ENCODE measurements at regions not wholly inside any gene's neighbourhood (a gene's known extent, or its start where the extent isn't known, plus 50 kb on each side); places are given as distances from the start of the nearest gene placed in this dataset.

GRCh38 chr5:35335752-35336151 is 105.5 kb upstream of the PRLR start:
- ChIA-PET CTCF (no interaction called here), POLR2A (no interaction called here)
- no peak overlapping the region for H3K4me3 Mint-ChIP-seq
- H3K4me3 ChIP-seq (ENCODE audit: low read length), result no peak overlapping the region
- intact Hi-C loops (cut with micrococcal nuclease), result no loop called here
- no peak overlapping the region for H3K27ac ChIP-seq (ENCODE audit: low read depth, low read length)
- no peaks in the 10 kb centered on the region for H3K9me3 ChIP-seq (ENCODE audit: control insufficient read depth in 2 of 3, low read length in 3 of 3)
- no peaks in the 10 kb centered on the region for H3K4me1 Mint-ChIP-seq
- peaks cover 0 to 7% (median 1%) of the 10 kb centered on the region in 11 donors for H3K9me3 Mint-ChIP-seq
- no peaks in the 10 kb centered on the region for H3K36me3 Mint-ChIP-seq
- no peaks in the 10 kb centered on the region for H3K4me1 ChIP-seq (ENCODE audit: control insufficient read depth in 2 of 2, insufficient read depth in 2 of 2, low read length in 2 of 2)
- no peak overlapping the region for H3K27ac Mint-ChIP-seq
- H3K27me3 Mint-ChIP-seq, result peaks cover 0 to 8% (median 5%) of the 10 kb centered on the region in 5 donors
- H3K27me3 ChIP-seq (ENCODE audit: control insufficient read depth in 2 of 2, insufficient read depth in 2 of 2, low read length in 2 of 2), result no peaks in the 10 kb centered on the region
- ATAC-seq, result no peak
- no peaks in the 10 kb centered on the region for H3K36me3 ChIP-seq (ENCODE audit: control insufficient read depth in 2 of 3, insufficient read depth in 3 of 3, low read length in 3 of 3)
- DNase-seq, result no peak

GRCh38 chr5:35333366-35333765 is 103.1 kb upstream of the PRLR start:
- no peaks in the 10 kb centered on the region for H3K9me3 ChIP-seq (ENCODE audit: control insufficient read depth in 2 of 3, low read length in 3 of 3)
- H3K27ac Mint-ChIP-seq, result no peak overlapping the region
- no peak overlapping the region for H3K4me3 Mint-ChIP-seq
- no peak for DNase-seq
- ATAC-seq, result no peak
- no peaks in the 10 kb centered on the region for H3K4me1 Mint-ChIP-seq
- intact Hi-C loops (cut with micrococcal nuclease), result no loop called here
- CTCF ChIA-PET, result no interaction called here
- H3K36me3 ChIP-seq (ENCODE audit: control insufficient read depth in 2 of 3, insufficient read depth in 3 of 3, low read length in 3 of 3), result no peaks in the 10 kb centered on the region
- H3K27ac ChIP-seq (ENCODE audit: low read depth, low read length), result no peak overlapping the region
- POLR2A ChIA-PET, result no interaction called here
- no peaks in the 10 kb centered on the region for H3K27me3 ChIP-seq (ENCODE audit: control insufficient read depth in 2 of 2, insufficient read depth in 2 of 2, low read length in 2 of 2)
- peaks cover 0 to 5% (median 0%) of the 10 kb centered on the region in 5 donors for H3K27me3 Mint-ChIP-seq
- no peaks in the 10 kb centered on the region for H3K36me3 Mint-ChIP-seq
- no peak overlapping the region for H3K4me3 ChIP-seq (ENCODE audit: low read length)
- peaks cover 0 to 10% (median 0%) of the 10 kb centered on the region in 11 donors for H3K9me3 Mint-ChIP-seq
- no peaks in the 10 kb centered on the region for H3K4me1 ChIP-seq (ENCODE audit: control insufficient read depth in 2 of 2, insufficient read depth in 2 of 2, low read length in 2 of 2)

GRCh38 chr5:35331956-35332950 is 102.0 kb upstream of the PRLR start:
- ChIA-PET POLR2A (no interaction called here), CTCF (no interaction called here)
- no peaks in the 10 kb centered on the region for H3K4me1 Mint-ChIP-seq
- H3K36me3 Mint-ChIP-seq, result no peaks in the 10 kb centered on the region
- H3K9me3 ChIP-seq (ENCODE audit: control insufficient read depth in 2 of 3, low read length in 3 of 3), result no peaks in the 10 kb centered on the region
- peaks cover 0 to 12% (median 0%) of the 10 kb centered on the region in 11 donors for H3K9me3 Mint-ChIP-seq
- DNase-seq (no peak), ATAC-seq (no peak)
- H3K4me3 ChIP-seq (ENCODE audit: low read length), result no peak overlapping the region
- H3K36me3 ChIP-seq (ENCODE audit: control insufficient read depth in 2 of 3, insufficient read depth in 3 of 3, low read length in 3 of 3), result no peaks in the 10 kb centered on the region
- H3K27ac Mint-ChIP-seq, result no peak overlapping the region
- intact Hi-C loops (cut with micrococcal nuclease), result no loop called here
- no peaks in the 10 kb centered on the region for H3K4me1 ChIP-seq (ENCODE audit: control insufficient read depth in 2 of 2, insufficient read depth in 2 of 2, low read length in 2 of 2)
- H3K27me3 ChIP-seq (ENCODE audit: control insufficient read depth in 2 of 2, insufficient read depth in 2 of 2, low read length in 2 of 2), result no peaks in the 10 kb centered on the region
- no peak overlapping the region for H3K27ac ChIP-seq (ENCODE audit: low read depth, low read length)
- H3K27me3 Mint-ChIP-seq, result peaks cover 0 to 5% (median 0%) of the 10 kb centered on the region in 5 donors
- no peak overlapping the region for H3K4me3 Mint-ChIP-seq

- ATAC-seq, result no peak
These were observed 95.5 kb upstream of the PRLR start for GRCh38 chr5:35325836-35326235.

GRCh38 chr5:35324679-35325078 is 94.4 kb upstream of the PRLR start:
- Histone ChIP-seq H3K36me3 (ENCODE audit: control insufficient read depth in 2 of 3, insufficient read depth in 3 of 3, low read length in 3 of 3) (no peaks in the 10 kb centered on the region), H3K4me3 (ENCODE audit: low read length) (no peak overlapping the region), H3K9me3 (ENCODE audit: control insufficient read depth in 2 of 3, low read length in 3 of 3) (no peaks in the 10 kb centered on the region), H3K27me3 (ENCODE audit: control insufficient read depth in 2 of 2, insufficient read depth in 2 of 2, low read length in 2 of 2) (no peaks in the 10 kb centered on the region), H3K4me1 (ENCODE audit: control insufficient read depth in 2 of 2, insufficient read depth in 2 of 2, low read length in 2 of 2) (no peaks in the 10 kb centered on the region), H3K27ac (ENCODE audit: low read depth, low read length) (no peak overlapping the region)
- Mint-ChIP-seq H3K9me3 (peaks cover 0 to 14% (median 2%) of the 10 kb centered on the region in 11 donors), H3K27me3 (peaks cover 2 to 16% (median 11%) of the 10 kb centered on the region in 5 donors), H3K4me3 (no peak overlapping the region), H3K36me3 (no peaks in the 10 kb centered on the region), H3K27ac (no peak overlapping the region), H3K4me1 (peaks cover 0 to 4% (median 0%) of the 10 kb centered on the region in 7 donors)
- no peak for DNase-seq
- CTCF ChIA-PET, result no interaction called here
- POLR2A ChIA-PET, result no interaction called here
- intact Hi-C loops (cut with micrococcal nuclease), result no loop called here
- ATAC-seq, result no peak

More at GRCh38 chr5:35325836-35326235, 95.5 kb upstream of the PRLR start:
- H3K36me3 ChIP-seq (ENCODE audit: control insufficient read depth in 2 of 3, insufficient read depth in 3 of 3, low read length in 3 of 3), result no peaks in the 10 kb centered on the region
- Mint-ChIP-seq H3K27ac (no peak overlapping the region), H3K27me3 (peaks cover 0 to 13% (median 11%) of the 10 kb centered on the region in 5 donors), H3K4me1 (no peaks in the 10 kb centered on the region), H3K36me3 (no peaks in the 10 kb centered on the region), H3K4me3 (no peak overlapping the region), H3K9me3 (peaks cover 0 to 14% (median 0%) of the 10 kb centered on the region in 11 donors)
- no peaks in the 10 kb centered on the region for H3K9me3 ChIP-seq (ENCODE audit: control insufficient read depth in 2 of 3, low read length in 3 of 3)
- intact Hi-C loops (cut with micrococcal nuclease), result no loop called here
- DNase-seq, result no peak
- ChIA-PET POLR2A (no interaction called here), CTCF (no interaction called here)
- H3K4me3 ChIP-seq (ENCODE audit: low read length), result no peak overlapping the region
- no peaks in the 10 kb centered on the region for H3K4me1 ChIP-seq (ENCODE audit: control insufficient read depth in 2 of 2, insufficient read depth in 2 of 2, low read length in 2 of 2)
- H3K27me3 ChIP-seq (ENCODE audit: control insufficient read depth in 2 of 2, insufficient read depth in 2 of 2, low read length in 2 of 2), result no peaks in the 10 kb centered on the region
- no peak overlapping the region for H3K27ac ChIP-seq (ENCODE audit: low read depth, low read length)

- no peak overlapping the region for H3K27ac ChIP-seq (ENCODE audit: low read depth, low read length)
- no peak for ATAC-seq
- H3K4me1 ChIP-seq (ENCODE audit: control insufficient read depth in 2 of 2, insufficient read depth in 2 of 2, low read length in 2 of 2), result no peaks in the 10 kb centered on the region
- Mint-ChIP-seq H3K4me1 (peaks cover 0 to 4% (median 0%) of the 10 kb centered on the region in 7 donors), H3K27ac (no peak overlapping the region), H3K9me3 (peaks cover 0 to 13% (median 2%) of the 10 kb centered on the region in 11 donors), H3K4me3 (no peak overlapping the region), H3K36me3 (no peaks in the 10 kb centered on the region), H3K27me3 (peaks cover 2 to 16% (median 11%) of the 10 kb centered on the region in 5 donors)
- POLR2A ChIA-PET, result no interaction called here
- CTCF ChIA-PET, result no interaction called here
- intact Hi-C loops (cut with micrococcal nuclease), result no loop called here
- H3K4me3 ChIP-seq (ENCODE audit: low read length), result no peak overlapping the region
- H3K27me3 ChIP-seq (ENCODE audit: control insufficient read depth in 2 of 2, insufficient read depth in 2 of 2, low read length in 2 of 2), result no peaks in the 10 kb centered on the region
- DNase-seq, result no peak
- no peaks in the 10 kb centered on the region for H3K9me3 ChIP-seq (ENCODE audit: control insufficient read depth in 2 of 3, low read length in 3 of 3)
- no peaks in the 10 kb centered on the region for H3K36me3 ChIP-seq (ENCODE audit: control insufficient read depth in 2 of 3, insufficient read depth in 3 of 3, low read length in 3 of 3)
These were observed 93.9 kb upstream of the PRLR start for GRCh38 chr5:35324201-35324600.

- CTCF ChIA-PET, result no interaction called here
- no peaks in the 10 kb centered on the region for H3K36me3 ChIP-seq (ENCODE audit: control insufficient read depth in 2 of 3, insufficient read depth in 3 of 3, low read length in 3 of 3)
- DNase-seq, result no peak
- H3K4me1 Mint-ChIP-seq, result peaks cover 0 to 4% (median 0%) of the 10 kb centered on the region in 7 donors
- no peaks in the 10 kb centered on the region for H3K4me1 ChIP-seq (ENCODE audit: control insufficient read depth in 2 of 2, insufficient read depth in 2 of 2, low read length in 2 of 2)
- intact Hi-C loops (cut with micrococcal nuclease), result no loop called here
- no peak overlapping the region for H3K27ac Mint-ChIP-seq
- POLR2A ChIA-PET, result no interaction called here
- no peaks in the 10 kb centered on the region for H3K27me3 ChIP-seq (ENCODE audit: control insufficient read depth in 2 of 2, insufficient read depth in 2 of 2, low read length in 2 of 2)
- no peak overlapping the region for H3K4me3 Mint-ChIP-seq
- H3K27ac ChIP-seq (ENCODE audit: low read depth, low read length), result no peak overlapping the region
- no peak overlapping the region for H3K4me3 ChIP-seq (ENCODE audit: low read length)
- peaks cover 2 to 20% (median 16%) of the 10 kb centered on the region in 5 donors for H3K27me3 Mint-ChIP-seq
- no peaks in the 10 kb centered on the region for H3K36me3 Mint-ChIP-seq
- H3K9me3 ChIP-seq (ENCODE audit: control insufficient read depth in 2 of 3, low read length in 3 of 3), result no peaks in the 10 kb centered on the region
- ATAC-seq, result no peak
- peaks cover 0 to 7% (median 2%) of the 10 kb centered on the region in 11 donors for H3K9me3 Mint-ChIP-seq
These were observed 89.7 kb upstream of the PRLR start for GRCh38 chr5:35320029-35320428.
